GM12878 (cell line): ENCODE measurements at regions not wholly inside any gene's neighbourhood (a gene's known extent, or its start where the extent isn't known, plus 50 kb on each side); places are given as distances from the start of the nearest gene placed in this dataset.

Experiments used
- LARP7 ChIP-seq: fragments of 450-650 bp; IDR thresholded peaks from 2 replicates; pipeline ENCODE4 v1.6.1; 2017; ENCODE audit warnings: mild to moderate bottlenecking
- PAX5 ChIP-seq: IDR thresholded peaks from 2 replicates; pipeline ENCODE4 v1.6.1; 2011; ENCODE audit warnings: low read depth, low read length, borderline replicate concordance
- TF ChIP-seq, protein P1 (sequence below), 3 experiments: IDR thresholded peaks in 2 of 3; conservative IDR thresholded peaks in 1 of 3; 2 replicates each; pipeline ENCODE4 v1.5.1; 2011; ENCODE audit warnings: low read depth in 3 of 3, low read length in 3 of 3, mild to moderate bottlenecking in 3 of 3, control low read depth in 2 of 3, moderate library complexity in 2 of 3, inconsistent platforms in 1 of 3, mixed read lengths in 1 of 3; ENCODE audit not compliant: control insufficient read depth in 2 of 3, insufficient read depth in 1 of 3; ENCODE audit errors: extremely low read depth in 1 of 3

DNA sequence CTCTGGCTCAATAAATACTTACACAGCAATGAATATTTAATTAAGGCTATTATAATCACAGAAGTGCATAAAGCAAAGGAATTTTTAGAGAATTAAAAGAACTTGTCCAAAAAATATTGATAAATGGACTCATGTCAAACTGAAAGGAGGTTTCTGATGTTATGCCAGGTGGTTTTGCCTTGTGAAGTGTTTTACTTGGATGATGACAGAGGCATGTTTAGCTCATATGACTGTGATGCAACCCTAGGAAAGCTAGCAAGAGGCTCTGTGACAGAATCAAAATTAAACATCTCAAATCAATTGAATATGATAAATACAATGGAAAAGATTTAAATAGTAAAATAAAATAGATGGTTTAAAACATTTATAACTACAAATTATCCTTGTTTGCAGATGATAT lies 137.3 kb downstream of the TMEM200A start:
- TF ChIP-seq LARP7 (no peak), PAX5 (no peak)
- TF ChIP-seq, protein P1, sequence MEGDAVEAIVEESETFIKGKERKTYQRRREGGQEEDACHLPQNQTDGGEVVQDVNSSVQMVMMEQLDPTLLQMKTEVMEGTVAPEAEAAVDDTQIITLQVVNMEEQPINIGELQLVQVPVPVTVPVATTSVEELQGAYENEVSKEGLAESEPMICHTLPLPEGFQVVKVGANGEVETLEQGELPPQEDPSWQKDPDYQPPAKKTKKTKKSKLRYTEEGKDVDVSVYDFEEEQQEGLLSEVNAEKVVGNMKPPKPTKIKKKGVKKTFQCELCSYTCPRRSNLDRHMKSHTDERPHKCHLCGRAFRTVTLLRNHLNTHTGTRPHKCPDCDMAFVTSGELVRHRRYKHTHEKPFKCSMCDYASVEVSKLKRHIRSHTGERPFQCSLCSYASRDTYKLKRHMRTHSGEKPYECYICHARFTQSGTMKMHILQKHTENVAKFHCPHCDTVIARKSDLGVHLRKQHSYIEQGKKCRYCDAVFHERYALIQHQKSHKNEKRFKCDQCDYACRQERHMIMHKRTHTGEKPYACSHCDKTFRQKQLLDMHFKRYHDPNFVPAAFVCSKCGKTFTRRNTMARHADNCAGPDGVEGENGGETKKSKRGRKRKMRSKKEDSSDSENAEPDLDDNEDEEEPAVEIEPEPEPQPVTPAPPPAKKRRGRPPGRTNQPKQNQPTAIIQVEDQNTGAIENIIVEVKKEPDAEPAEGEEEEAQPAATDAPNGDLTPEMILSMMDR (IDR thresholded peaks at IDR 0.05 in 2 of 3, conservative IDR thresholded peaks at IDR 0.05 in 1 of 3; ENCODE audit: control insufficient read depth in 2 of 3, extremely low read depth in 1 of 3, insufficient read depth in 1 of 3, low read depth in 3 of 3, low read length in 3 of 3), result no peak
